Body of pancreas (tissue), 4 donors: ENCODE measurements at regions not wholly inside any gene's neighbourhood (a gene's known extent, or its start where the extent isn't known, plus 50 kb on each side); places are given as distances from the start of the nearest gene placed in this dataset.

ENCODE experiments used
- ATAC-seq: fragments of 150-250 bp; one replicate; pipeline ENCODE4 v1.9.1; 2016
- DNase-seq, 4 donors: peaks; one replicate each; pipeline ENCODE4 v3.0.0-alpha.2; 2019
- H3K27ac ChIP-seq, 4 donors: fragments of 200-600 bp; sonication (generic); 1 replicate in 3 of 4; 2 replicates in 1 of 4; pipeline versions ENCODE4 v1.5.1 to v1.6.1; 2016 to 2019; ENCODE audit warnings: mild to moderate bottlenecking in 1 of 4, mixed read lengths in 1 of 4, moderate library complexity in 1 of 4
- H3K27me3 ChIP-seq, 2 donors: fragments of 200-600 bp; sonication (generic); one replicate each; pipeline ENCODE4 v1.6.0; 2016; ENCODE audit warnings: mild to moderate bottlenecking in 1 of 2
- H3K36me3 ChIP-seq, 2 donors: fragments of 200-600 bp; sonication (generic); replicated peaks in 1 of 2; 2 replicates each; pipeline ENCODE4 v1.5.1; 2016; ENCODE audit warnings: low read depth in 2 of 2; ENCODE audit not compliant: insufficient read depth in 1 of 2
- H3K4me1 ChIP-seq: fragments of 200-600 bp; sonication (generic); one replicate; pipeline ENCODE4 v1.6.0; 2016
- H3K4me3 ChIP-seq, 2 donors: fragments of 200-600 bp; sonication (generic); 1 replicate in 1 of 2; 2 replicates in 1 of 2; pipeline ENCODE4 v1.5.1; 2016 to 2019
- H3K9me3 ChIP-seq, 3 donors: fragments of 200-600 bp; sonication (generic); 1 replicate in 2 of 3; 2 replicates in 1 of 3; pipeline ENCODE4 v1.5.1; 2016
- CTCF ChIP-seq, 7 experiments: fragments of 450-650 bp in 4 of 7; fragments of 200-600 bp in 3 of 7; sonication (generic) in 3 of 7; IDR thresholded peaks; one replicate each; pipeline ENCODE4 v1.5.1; 2016 to 2019; ENCODE audit warnings: antibody characterized with exemption in 7 of 7
- POLR2A ChIP-seq, 3 donors: fragments of 450-650 bp; IDR thresholded peaks; one replicate each; pipeline ENCODE4 v1.6.1; 2016; ENCODE audit warnings: antibody characterized with exemption in 3 of 3, mild to moderate bottlenecking in 2 of 3
- WGBS, 2 donors: methylation state at CpG; one replicate each; pipeline ENCODE4 v1.1.5; 2017; 5-methylcytosine and 5-hydroxymethylcytosine counted together
- intact Hi-C: fragments of 100-400 bp; cut with DNase I; formaldehyde crosslinking; loops from one replicate; pipeline ENCODE4 v1.15.1; 2023

- no peaks in the 10 kb centered on the region for H3K9me3 ChIP-seq
- no peaks in the 10 kb centered on the region for H3K36me3 ChIP-seq
- ATAC-seq (no peak), DNase-seq (no peak)
- H3K4me1 ChIP-seq = no peaks in the 10 kb centered on the region
- intact Hi-C loops = no loop called here
- TF ChIP-seq CTCF (IDR thresholded peaks at IDR 0.05) = no peak
- no peak for TF ChIP-seq POLR2A (IDR thresholded peaks at IDR 0.05)
- H3K27ac ChIP-seq = no peak overlapping the region
- 29 to 49% methylated on average over 2 of the region's 2 CpGs for WGBS, 2 donors
- no peaks in the 10 kb centered on the region for H3K27me3 ChIP-seq
- H3K4me3 ChIP-seq = no peak overlapping the region
Measured at GRCh38 chr14:26338231-26338630, 259.6 kb downstream of the NOVA1 start.

GRCh38 chr14:26334288-26334687 lies 263.5 kb downstream of the NOVA1 start:
- intact Hi-C loops = no loop called here
- H3K4me1 ChIP-seq = no peaks in the 10 kb centered on the region
- H3K27ac ChIP-seq = no peak overlapping the region
- TF ChIP-seq POLR2A (IDR thresholded peaks at IDR 0.05) (no peak), CTCF (IDR thresholded peaks at IDR 0.05) (no peak)
- H3K4me3 ChIP-seq = no peak overlapping the region
- H3K36me3 ChIP-seq = no peaks in the 10 kb centered on the region
- WGBS, 2 donors = 30 to 32% methylated on average over 3 of the region's 3 CpGs
- H3K27me3 ChIP-seq = no peaks in the 10 kb centered on the region
- DNase-seq (no peak), ATAC-seq (no peak)
- no peaks in the 10 kb centered on the region for H3K9me3 ChIP-seq

GRCh38 chr14:26332966-26333365 lies 264.9 kb downstream of the NOVA1 start:
- WGBS, 2 donors = 70 to 79% methylated on average over 10 to 11 of the region's 11 CpGs
- Histone ChIP-seq H3K36me3 (no peaks in the 10 kb centered on the region), H3K4me3 (no peak overlapping the region), H3K27me3 (no peaks in the 10 kb centered on the region), H3K9me3 (no peaks in the 10 kb centered on the region), H3K27ac (no peak overlapping the region), H3K4me1 (no peaks in the 10 kb centered on the region)
- ATAC-seq = no peak
- no peak for TF ChIP-seq POLR2A (IDR thresholded peaks at IDR 0.05)
- TF ChIP-seq CTCF (IDR thresholded peaks at IDR 0.05) = no peak
- intact Hi-C loops = no loop called here
- peak in 1 of 4 donors; percentile 5 for DNase-seq

- no peaks in the 10 kb centered on the region for H3K4me1 ChIP-seq
- intact Hi-C loops = no loop called here
- TF ChIP-seq POLR2A (IDR thresholded peaks at IDR 0.05) = no peak
- no peak for TF ChIP-seq CTCF (IDR thresholded peaks at IDR 0.05)
- ATAC-seq (peak; percentile 12), DNase-seq (peak in 1 of 4 donors; percentile 8)
- H3K9me3 ChIP-seq = no peaks in the 10 kb centered on the region
- H3K27ac ChIP-seq = no peak overlapping the region
- WGBS, 2 donors = 9 to 25% methylated on average over 1 of the region's 1 CpG
- H3K36me3 ChIP-seq = no peaks in the 10 kb centered on the region
- no peak overlapping the region for H3K4me3 ChIP-seq
- no peaks in the 10 kb centered on the region for H3K27me3 ChIP-seq
Measured at GRCh38 chr14:26330982-26331381, 266.9 kb downstream of the NOVA1 start.

GRCh38 chr14:26328791-26329190 lies 269.0 kb downstream of the NOVA1 start:
- intact Hi-C loops = no loop called here
- H3K4me3 ChIP-seq = no peak overlapping the region
- DNase-seq (no peak), ATAC-seq (no peak)
- H3K9me3 ChIP-seq = no peaks in the 10 kb centered on the region
- H3K27me3 ChIP-seq = no peaks in the 10 kb centered on the region
- H3K4me1 ChIP-seq = no peaks in the 10 kb centered on the region
- H3K27ac ChIP-seq = no peak overlapping the region
- TF ChIP-seq CTCF (IDR thresholded peaks at IDR 0.05) = no peak
- TF ChIP-seq POLR2A (IDR thresholded peaks at IDR 0.05) = no peak
- no peaks in the 10 kb centered on the region for H3K36me3 ChIP-seq
